NB4 (cell line): ENCODE measurements at regions not wholly inside any gene's neighbourhood (a gene's known extent, or its start where the extent isn't known, plus 50 kb on each side); places are given as distances from the start of the nearest gene placed in this dataset.

Experiments used
- POLR2A ChIP-seq: IDR thresholded peaks from 2 replicates; pipeline ENCODE4 v1.6.1; 2011; ENCODE audit warnings: mild to moderate bottlenecking; ENCODE audit not compliant: insufficient read length; ENCODE audit errors: extremely low read depth
- TF ChIP-seq, protein P1 (sequence below): IDR thresholded peaks from one replicate; pipeline ENCODE4 v1.5.1; 2012; ENCODE audit warnings: low read depth, low read length

DNA sequence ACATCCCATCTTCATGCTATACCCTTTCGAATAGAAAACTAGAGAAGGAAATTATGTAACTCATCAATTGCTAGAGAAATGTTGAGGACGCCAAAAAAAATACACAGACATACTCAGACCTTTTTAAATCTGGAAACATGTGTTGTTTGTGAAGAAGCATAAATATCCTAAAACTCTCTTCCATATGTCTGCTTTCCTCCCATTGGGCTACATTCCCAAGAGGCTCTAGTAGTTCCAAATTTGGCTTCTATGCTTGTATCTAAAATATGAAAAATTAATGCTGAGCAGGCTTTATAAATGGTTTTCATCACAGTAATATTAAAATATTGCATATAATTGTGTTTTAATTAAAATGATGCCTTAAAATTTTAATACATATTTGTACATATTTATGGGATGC, 297.9 kb upstream of the PSMD7 start:
- TF ChIP-seq, protein P1, sequence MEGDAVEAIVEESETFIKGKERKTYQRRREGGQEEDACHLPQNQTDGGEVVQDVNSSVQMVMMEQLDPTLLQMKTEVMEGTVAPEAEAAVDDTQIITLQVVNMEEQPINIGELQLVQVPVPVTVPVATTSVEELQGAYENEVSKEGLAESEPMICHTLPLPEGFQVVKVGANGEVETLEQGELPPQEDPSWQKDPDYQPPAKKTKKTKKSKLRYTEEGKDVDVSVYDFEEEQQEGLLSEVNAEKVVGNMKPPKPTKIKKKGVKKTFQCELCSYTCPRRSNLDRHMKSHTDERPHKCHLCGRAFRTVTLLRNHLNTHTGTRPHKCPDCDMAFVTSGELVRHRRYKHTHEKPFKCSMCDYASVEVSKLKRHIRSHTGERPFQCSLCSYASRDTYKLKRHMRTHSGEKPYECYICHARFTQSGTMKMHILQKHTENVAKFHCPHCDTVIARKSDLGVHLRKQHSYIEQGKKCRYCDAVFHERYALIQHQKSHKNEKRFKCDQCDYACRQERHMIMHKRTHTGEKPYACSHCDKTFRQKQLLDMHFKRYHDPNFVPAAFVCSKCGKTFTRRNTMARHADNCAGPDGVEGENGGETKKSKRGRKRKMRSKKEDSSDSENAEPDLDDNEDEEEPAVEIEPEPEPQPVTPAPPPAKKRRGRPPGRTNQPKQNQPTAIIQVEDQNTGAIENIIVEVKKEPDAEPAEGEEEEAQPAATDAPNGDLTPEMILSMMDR, result no peak
- TF ChIP-seq POLR2A, result no peak
